Vagina (tissue), 2 donors: ENCODE measurements at regions not wholly inside any gene's neighbourhood (a gene's known extent, or its start where the extent isn't known, plus 50 kb on each side); places are given as distances from the start of the nearest gene placed in this dataset.

ENCODE experiments used
- CTCF ChIP-seq, 3 experiments: fragments of 450-650 bp in 2 of 3; fragments of 200-600 bp in 1 of 3; sonication (generic) in 1 of 3; IDR thresholded peaks; one replicate each; pipeline ENCODE4 v1.5.1; 2017 to 2019; ENCODE audit warnings: antibody characterized with exemption in 3 of 3, mild to moderate bottlenecking in 2 of 3, moderate library complexity in 2 of 3
- POLR2A ChIP-seq, 2 donors: fragments of 450-650 bp; IDR thresholded peaks; one replicate each; pipeline ENCODE4 v1.6.1; 2017; ENCODE audit warnings: antibody characterized with exemption in 2 of 2, mild to moderate bottlenecking in 2 of 2, moderate library complexity in 2 of 2

GRCh38 chr2:192584976-192585375, 390.2 kb upstream of the TMEFF2 start:
- TF ChIP-seq CTCF (IDR thresholded peaks at IDR 0.05): no peak
- TF ChIP-seq POLR2A (IDR thresholded peaks at IDR 0.05): no peak
